ENCODE measurements at regions not wholly inside any gene's neighbourhood (a gene's known extent, or its start where the extent isn't known, plus 50 kb on each side); places are given as distances from the start of the nearest gene placed in this dataset.

DNA sequence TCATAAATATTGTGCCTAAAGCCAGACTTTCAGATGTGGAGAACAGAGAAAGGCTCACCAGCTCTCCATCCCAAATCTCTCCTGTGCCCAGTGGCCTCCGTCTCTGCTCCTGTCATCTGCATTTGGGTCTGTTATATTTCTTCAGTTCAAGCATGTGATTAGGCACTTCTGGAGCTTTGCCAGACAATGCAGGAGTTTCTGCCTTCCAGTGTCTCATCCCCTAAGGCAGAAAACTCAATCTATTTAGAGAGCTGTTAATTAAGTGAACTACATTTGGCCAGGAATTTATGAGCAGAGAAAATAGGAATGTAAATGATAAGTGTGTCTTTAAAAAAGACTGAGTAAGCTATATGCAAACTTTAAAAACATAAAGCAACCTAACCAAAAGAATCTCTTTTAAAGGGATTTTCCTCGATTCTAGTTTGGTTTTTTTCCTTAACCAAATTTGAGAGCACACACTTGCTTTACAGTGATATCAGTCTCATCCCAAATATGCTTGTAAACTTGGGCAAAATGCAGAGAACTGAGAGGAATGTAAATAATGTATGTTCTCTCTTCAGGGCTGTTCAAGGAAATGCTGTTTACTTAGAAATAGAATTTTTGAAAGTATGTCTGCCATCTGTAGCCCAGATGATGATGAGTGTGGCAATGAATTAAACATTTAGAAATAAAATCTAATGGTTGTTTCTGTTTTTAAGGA is 113.9 kb downstream of the ELOVL4 start:
- TF ChIP-seq, protein P1, sequence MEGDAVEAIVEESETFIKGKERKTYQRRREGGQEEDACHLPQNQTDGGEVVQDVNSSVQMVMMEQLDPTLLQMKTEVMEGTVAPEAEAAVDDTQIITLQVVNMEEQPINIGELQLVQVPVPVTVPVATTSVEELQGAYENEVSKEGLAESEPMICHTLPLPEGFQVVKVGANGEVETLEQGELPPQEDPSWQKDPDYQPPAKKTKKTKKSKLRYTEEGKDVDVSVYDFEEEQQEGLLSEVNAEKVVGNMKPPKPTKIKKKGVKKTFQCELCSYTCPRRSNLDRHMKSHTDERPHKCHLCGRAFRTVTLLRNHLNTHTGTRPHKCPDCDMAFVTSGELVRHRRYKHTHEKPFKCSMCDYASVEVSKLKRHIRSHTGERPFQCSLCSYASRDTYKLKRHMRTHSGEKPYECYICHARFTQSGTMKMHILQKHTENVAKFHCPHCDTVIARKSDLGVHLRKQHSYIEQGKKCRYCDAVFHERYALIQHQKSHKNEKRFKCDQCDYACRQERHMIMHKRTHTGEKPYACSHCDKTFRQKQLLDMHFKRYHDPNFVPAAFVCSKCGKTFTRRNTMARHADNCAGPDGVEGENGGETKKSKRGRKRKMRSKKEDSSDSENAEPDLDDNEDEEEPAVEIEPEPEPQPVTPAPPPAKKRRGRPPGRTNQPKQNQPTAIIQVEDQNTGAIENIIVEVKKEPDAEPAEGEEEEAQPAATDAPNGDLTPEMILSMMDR (optimal IDR thresholded peaks at IDR 0.05 in 1 of 3, IDR thresholded peaks at IDR 0.05 in 1 of 3, conservative IDR thresholded peaks at IDR 0.05 in 1 of 3; ENCODE audit: extremely low read depth in 1 of 3, insufficient read depth in 2 of 3, low read length in 3 of 3), result no peak
- TF ChIP-seq EZH2 (IDR thresholded peaks at IDR 0.05; ENCODE audit: low read length), result no peak

Data from keratinocyte (primary cell).